Naive B cell (primary cell): ENCODE measurements at regions not wholly inside any gene's neighbourhood (a gene's known extent, or its start where the extent isn't known, plus 50 kb on each side); places are given as distances from the start of the nearest gene placed in this dataset.

Source experiments
- ATAC-seq, 2 donors: fragments of 150-1000 bp; cut with Tn5 transposase; 2 replicates each; pipeline ENCODE4 v1.10.0; 2021; ENCODE audit warnings: low read depth in 2 of 2, mild to moderate bottlenecking in 2 of 2, moderate library complexity in 2 of 2
- DNase-seq: peaks from one replicate; pipeline ENCODE4 v3.0.0; 2022
- H3K27ac Mint-ChIP-seq, 6 donors: one replicate each; pipeline ENCODE4 v1.8.0; 2020 to 2022; ENCODE audit warnings: mild to moderate bottlenecking in 6 of 6, mixed read lengths in 6 of 6, moderate library complexity in 5 of 6, inconsistent platforms in 2 of 6
- H3K27me3 Mint-ChIP-seq, 3 donors: one replicate each; pipeline ENCODE4 v1.8.0; 2021 to 2022; ENCODE audit warnings: mixed read lengths in 3 of 3, mild to moderate bottlenecking in 1 of 3
- H3K36me3 Mint-ChIP-seq, 2 donors: one replicate each; pipeline ENCODE4 v1.8.0; 2020 to 2022; ENCODE audit warnings: mixed read lengths in 2 of 2, inconsistent platforms in 1 of 2, mild to moderate bottlenecking in 1 of 2
- H3K4me1 Mint-ChIP-seq, 3 donors: one replicate each; pipeline ENCODE4 v1.8.0; 2020 to 2022; ENCODE audit warnings: mixed read lengths in 3 of 3, inconsistent platforms in 1 of 3, mild to moderate bottlenecking in 1 of 3, moderate library complexity in 1 of 3
- H3K4me3 Mint-ChIP-seq, 8 donors: one replicate each; pipeline ENCODE4 v1.8.0; 2020 to 2022; ENCODE audit warnings: mild to moderate bottlenecking in 8 of 8, mixed read lengths in 8 of 8, moderate library complexity in 8 of 8, inconsistent platforms in 2 of 8
- H3K9me3 Mint-ChIP-seq, 7 donors: one replicate each; pipeline ENCODE4 v1.8.0; 2020 to 2022; ENCODE audit warnings: mixed read lengths in 7 of 7, mild to moderate bottlenecking in 5 of 7, inconsistent platforms in 2 of 7, moderate library complexity in 1 of 7

GRCh38 chr11:105282658-105283057 lies 143.1 kb upstream of the CARD18 start:
- no peaks in the 10 kb centered on the region for H3K36me3 Mint-ChIP-seq
- no peak overlapping the region for H3K4me3 Mint-ChIP-seq
- H3K27me3 Mint-ChIP-seq = no peaks in the 10 kb centered on the region
- H3K9me3 Mint-ChIP-seq = peaks cover 0 to 2% (median 0%) of the 10 kb centered on the region in 7 donors
- no peaks in the 10 kb centered on the region for H3K4me1 Mint-ChIP-seq
- DNase-seq (no peak), ATAC-seq (no peak)
- no peak overlapping the region for H3K27ac Mint-ChIP-seq

GRCh38 chr11:105274631-105275030 lies 135.1 kb upstream of the CARD18 start:
- H3K27ac Mint-ChIP-seq = no peak overlapping the region

GRCh38 chr11:105273660-105274280 lies 134.2 kb upstream of the CARD18 start:
- Mint-ChIP-seq H3K36me3 (no peaks in the 10 kb centered on the region), H3K27ac (no peak overlapping the region), H3K9me3 (peaks cover 0 to 3% (median 0%) of the 10 kb centered on the region in 7 donors), H3K4me3 (no peak overlapping the region), H3K27me3 (no peaks in the 10 kb centered on the region), H3K4me1 (no peaks in the 10 kb centered on the region)
- no peak for DNase-seq
- no peak for ATAC-seq

More at GRCh38 chr11:105274631-105275030, 135.1 kb upstream of the CARD18 start:
- Mint-ChIP-seq H3K36me3 (no peaks in the 10 kb centered on the region), H3K4me1 (no peaks in the 10 kb centered on the region), H3K27me3 (no peaks in the 10 kb centered on the region), H3K9me3 (peaks cover 0 to 3% (median 0%) of the 10 kb centered on the region in 7 donors), H3K4me3 (no peak overlapping the region)
- ATAC-seq = no peak
- DNase-seq = no peak

GRCh38 chr11:105269862-105270261 lies 130.3 kb upstream of the CARD18 start:
- ATAC-seq = no peak
- no peak overlapping the region for H3K27ac Mint-ChIP-seq

GRCh38 chr11:105268404-105269062 lies 129.0 kb upstream of the CARD18 start:
- no peaks in the 10 kb centered on the region for H3K36me3 Mint-ChIP-seq
- no peak for DNase-seq
- H3K27me3 Mint-ChIP-seq = no peaks in the 10 kb centered on the region
- no peaks in the 10 kb centered on the region for H3K4me1 Mint-ChIP-seq
- H3K4me3 Mint-ChIP-seq = no peak overlapping the region
- no peak overlapping the region for H3K27ac Mint-ChIP-seq
- ATAC-seq = no peak
- H3K9me3 Mint-ChIP-seq = peaks cover 0 to 3% (median 0%) of the 10 kb centered on the region in 7 donors

More at GRCh38 chr11:105269862-105270261, 130.3 kb upstream of the CARD18 start:
- H3K4me1 Mint-ChIP-seq = no peaks in the 10 kb centered on the region
- H3K27me3 Mint-ChIP-seq = no peaks in the 10 kb centered on the region
- H3K9me3 Mint-ChIP-seq = peaks cover 0 to 3% (median 0%) of the 10 kb centered on the region in 7 donors
- DNase-seq = no peak
- no peak overlapping the region for H3K4me3 Mint-ChIP-seq
- no peaks in the 10 kb centered on the region for H3K36me3 Mint-ChIP-seq

DNA sequence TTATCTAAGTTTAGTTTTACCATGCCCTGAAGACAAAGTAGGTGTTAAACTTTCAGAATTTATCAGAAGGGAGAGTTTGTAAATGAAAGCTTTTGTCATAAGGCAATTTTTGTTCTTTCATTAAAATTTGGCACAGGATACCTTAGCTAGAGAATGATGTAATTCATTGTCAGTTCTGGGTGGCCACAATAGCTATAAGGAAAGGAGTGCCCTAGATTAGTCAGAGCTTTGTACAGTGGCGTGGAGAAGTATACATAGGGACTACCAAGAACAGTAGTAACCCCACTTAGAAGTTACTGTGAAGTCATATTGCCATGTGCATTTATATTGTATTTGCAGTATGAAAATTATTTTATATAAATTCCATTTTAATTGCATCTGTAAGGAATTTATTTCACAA lies 126.3 kb upstream of the CARD18 start:
- DNase-seq (no peak), ATAC-seq (no peak)
- H3K27me3 Mint-ChIP-seq = peaks cover 0 to 11% (median 8%) of the 10 kb centered on the region in 3 donors
- H3K9me3 Mint-ChIP-seq = no peaks in the 10 kb centered on the region
- no peak overlapping the region for H3K4me3 Mint-ChIP-seq
- H3K27ac Mint-ChIP-seq = no peak overlapping the region
- H3K4me1 Mint-ChIP-seq = no peaks in the 10 kb centered on the region
- H3K36me3 Mint-ChIP-seq = no peaks in the 10 kb centered on the region

GRCh38 chr11:105260976-105261375 lies 121.4 kb upstream of the CARD18 start:
- Mint-ChIP-seq H3K27ac (no peak overlapping the region), H3K27me3 (peaks cover 0 to 11% (median 8%) of the 10 kb centered on the region in 3 donors), H3K36me3 (no peaks in the 10 kb centered on the region), H3K4me3 (no peak overlapping the region), H3K4me1 (no peaks in the 10 kb centered on the region), H3K9me3 (no peaks in the 10 kb centered on the region)
- DNase-seq (no peak), ATAC-seq (no peak)

GRCh38 chr11:105245781-105246315 lies 106.3 kb upstream of the CARD18 start:
- Mint-ChIP-seq H3K4me3 (no peak overlapping the region), H3K36me3 (no peaks in the 10 kb centered on the region), H3K27me3 (peaks cover 0 to 4% (median 0%) of the 10 kb centered on the region in 3 donors), H3K4me1 (no peaks in the 10 kb centered on the region), H3K9me3 (peaks cover 0 to 3% (median 0%) of the 10 kb centered on the region in 7 donors), H3K27ac (no peak overlapping the region)
- no peak for DNase-seq
- no peak for ATAC-seq

GRCh38 chr11:105244160-105244825 lies 104.7 kb upstream of the CARD18 start:
- Mint-ChIP-seq H3K4me3 (no peak overlapping the region), H3K4me1 (no peaks in the 10 kb centered on the region), H3K27ac (no peak overlapping the region), H3K9me3 (peaks cover 0 to 4% (median 0%) of the 10 kb centered on the region in 7 donors), H3K36me3 (no peaks in the 10 kb centered on the region), H3K27me3 (peaks cover 0 to 4% (median 0%) of the 10 kb centered on the region in 3 donors)
- ATAC-seq = no peak
- no peak for DNase-seq

GRCh38 chr11:105241136-105241535 lies 101.6 kb upstream of the CARD18 start:
- H3K36me3 Mint-ChIP-seq = no peaks in the 10 kb centered on the region
- ATAC-seq (no peak), DNase-seq (no peak)
- H3K27ac Mint-ChIP-seq = no peak overlapping the region
- peaks cover 0 to 4% (median 0%) of the 10 kb centered on the region in 3 donors for H3K27me3 Mint-ChIP-seq
- H3K9me3 Mint-ChIP-seq = peaks cover 0 to 4% (median 0%) of the 10 kb centered on the region in 7 donors
- H3K4me3 Mint-ChIP-seq = no peak overlapping the region
- no peaks in the 10 kb centered on the region for H3K4me1 Mint-ChIP-seq

GRCh38 chr11:105236664-105237063 lies 97.1 kb upstream of the CARD18 start:
- no peaks in the 10 kb centered on the region for H3K27me3 Mint-ChIP-seq
- H3K27ac Mint-ChIP-seq = no peak overlapping the region
- ATAC-seq = no peak
- H3K36me3 Mint-ChIP-seq = no peaks in the 10 kb centered on the region
- no peaks in the 10 kb centered on the region for H3K4me1 Mint-ChIP-seq
- DNase-seq = no peak
- H3K4me3 Mint-ChIP-seq = no peak overlapping the region
- H3K9me3 Mint-ChIP-seq = peaks cover 0 to 4% (median 0%) of the 10 kb centered on the region in 7 donors

- no peak for ATAC-seq
- Mint-ChIP-seq H3K27me3 (peaks cover 7 to 16% (median 10%) of the 10 kb centered on the region in 3 donors), H3K36me3 (no peaks in the 10 kb centered on the region), H3K9me3 (no peaks in the 10 kb centered on the region), H3K4me3 (no peak overlapping the region), H3K27ac (no peak overlapping the region), H3K4me1 (no peaks in the 10 kb centered on the region)
- DNase-seq = no peak
Measured at GRCh38 chr11:105233285-105233684, 93.7 kb upstream of the CARD18 start.

DNA sequence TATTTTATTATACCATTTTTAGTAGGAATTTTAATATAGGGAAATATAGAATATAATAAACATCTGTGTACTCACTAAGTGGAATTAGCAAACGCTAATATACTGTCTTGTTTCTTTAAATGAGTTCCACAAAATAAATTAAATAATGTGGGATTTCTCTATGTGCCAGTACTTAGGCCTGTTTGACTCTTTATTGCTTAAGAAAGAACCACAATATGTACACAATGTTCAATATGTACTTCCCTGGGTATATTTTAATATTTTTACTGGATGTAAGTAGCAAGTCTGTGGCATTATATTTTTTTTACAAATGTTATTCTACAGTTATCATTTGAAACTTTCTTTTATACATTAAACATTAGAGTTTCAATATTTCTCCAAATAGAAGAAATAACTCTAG lies 92.5 kb upstream of the CARD18 start:
- Mint-ChIP-seq H3K36me3 (no peaks in the 10 kb centered on the region), H3K9me3 (no peaks in the 10 kb centered on the region), H3K4me3 (no peak overlapping the region), H3K27ac (no peak overlapping the region), H3K27me3 (peaks cover 7 to 16% (median 10%) of the 10 kb centered on the region in 3 donors), H3K4me1 (no peaks in the 10 kb centered on the region)
- ATAC-seq = no peak
- DNase-seq = no peak

GRCh38 chr11:105230586-105230985 lies 91.0 kb upstream of the CARD18 start:
- DNase-seq = no peak
- no peaks in the 10 kb centered on the region for H3K36me3 Mint-ChIP-seq
- no peak overlapping the region for H3K27ac Mint-ChIP-seq
- peaks cover 7 to 20% (median 10%) of the 10 kb centered on the region in 3 donors for H3K27me3 Mint-ChIP-seq
- ATAC-seq = no peak
- H3K4me3 Mint-ChIP-seq = no peak overlapping the region
- no peaks in the 10 kb centered on the region for H3K9me3 Mint-ChIP-seq
- H3K4me1 Mint-ChIP-seq = no peaks in the 10 kb centered on the region
